IPS-NIHi7 (cell line): ENCODE measurements at regions not wholly inside any gene's neighbourhood (a gene's known extent, or its start where the extent isn't known, plus 50 kb on each side); places are given as distances from the start of the nearest gene placed in this dataset.

Source experiments
- DNase-seq: peaks from one replicate; pipeline ENCODE4 v3.0.0; 2012; ENCODE audit warnings: mixed read lengths; ENCODE audit errors: extremely low spot score

DNA sequence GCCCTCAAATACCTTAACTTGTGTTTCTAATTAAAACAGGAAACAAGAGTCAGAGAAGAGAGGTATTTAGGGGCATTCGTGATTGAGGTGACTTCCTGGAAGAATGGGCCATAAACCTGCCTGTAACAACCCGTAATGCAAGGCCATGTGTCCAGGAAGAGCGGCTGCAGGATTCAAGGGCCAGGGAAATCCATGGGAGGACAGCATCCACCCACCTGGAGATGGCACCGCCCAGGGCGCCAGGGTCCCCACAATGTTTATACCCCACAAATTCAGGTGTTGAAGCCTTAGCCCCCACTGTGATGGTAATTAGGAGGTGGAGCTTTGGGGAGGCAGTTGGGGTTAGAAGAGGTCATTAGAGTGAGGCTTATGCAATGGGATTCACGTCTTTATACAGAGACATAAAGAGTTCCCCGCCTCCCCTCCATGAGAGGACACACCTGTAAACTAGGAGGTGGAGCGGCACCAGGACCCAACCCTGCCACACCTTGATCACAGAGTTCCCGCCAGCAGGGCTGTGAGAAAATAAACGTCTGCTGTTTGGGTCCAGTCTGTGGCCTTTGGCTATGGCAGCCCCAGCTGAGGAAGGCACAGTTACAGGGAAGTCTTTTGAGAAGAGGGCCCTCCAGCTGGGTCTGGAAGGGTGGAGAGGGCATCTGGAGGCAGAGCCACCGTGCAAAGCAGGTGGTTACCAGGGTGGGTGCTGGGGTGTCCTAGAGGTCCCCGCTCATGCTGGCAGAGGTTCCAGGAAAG lies 1394.3 kb downstream of the TBC1D22A start:
- no peak for DNase-seq

DNA sequence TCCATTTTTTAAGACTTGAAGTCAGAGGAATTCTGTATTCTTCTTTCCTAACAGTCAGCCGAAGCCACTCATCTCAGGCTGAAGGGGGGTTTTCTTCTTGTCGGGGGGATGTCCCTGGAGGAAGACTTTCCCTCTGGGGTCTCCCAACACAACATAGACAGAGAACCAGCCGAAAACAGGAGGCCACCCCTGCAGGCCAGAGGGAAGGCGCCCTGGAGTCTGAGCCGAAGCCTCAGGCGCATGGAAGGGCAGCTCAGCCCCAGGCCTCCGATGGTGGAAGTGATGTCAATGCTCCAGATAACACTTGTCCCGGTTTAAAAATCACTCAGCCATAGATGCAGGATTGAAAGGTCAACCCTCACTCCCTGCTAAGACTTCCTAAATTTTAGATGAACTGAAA lies 1393.0 kb downstream of the TBC1D22A start:
- no peak for DNase-seq

DNA sequence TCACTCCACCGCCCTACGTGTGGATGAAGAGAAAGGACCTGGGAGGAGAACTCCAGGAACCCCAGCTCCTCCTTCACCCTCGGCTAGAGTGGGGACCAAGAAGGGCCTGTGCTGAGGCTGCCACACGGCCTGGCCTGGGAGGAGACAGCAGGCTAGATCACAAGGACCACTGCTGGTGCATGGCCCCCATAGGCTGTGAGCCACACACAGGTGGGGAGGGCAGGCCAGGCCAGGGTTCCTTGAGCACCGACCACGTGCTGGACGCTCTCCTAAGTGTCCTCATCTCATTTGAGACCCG lies 1392.4 kb downstream of the TBC1D22A start:
- no peak for DNase-seq

DNA sequence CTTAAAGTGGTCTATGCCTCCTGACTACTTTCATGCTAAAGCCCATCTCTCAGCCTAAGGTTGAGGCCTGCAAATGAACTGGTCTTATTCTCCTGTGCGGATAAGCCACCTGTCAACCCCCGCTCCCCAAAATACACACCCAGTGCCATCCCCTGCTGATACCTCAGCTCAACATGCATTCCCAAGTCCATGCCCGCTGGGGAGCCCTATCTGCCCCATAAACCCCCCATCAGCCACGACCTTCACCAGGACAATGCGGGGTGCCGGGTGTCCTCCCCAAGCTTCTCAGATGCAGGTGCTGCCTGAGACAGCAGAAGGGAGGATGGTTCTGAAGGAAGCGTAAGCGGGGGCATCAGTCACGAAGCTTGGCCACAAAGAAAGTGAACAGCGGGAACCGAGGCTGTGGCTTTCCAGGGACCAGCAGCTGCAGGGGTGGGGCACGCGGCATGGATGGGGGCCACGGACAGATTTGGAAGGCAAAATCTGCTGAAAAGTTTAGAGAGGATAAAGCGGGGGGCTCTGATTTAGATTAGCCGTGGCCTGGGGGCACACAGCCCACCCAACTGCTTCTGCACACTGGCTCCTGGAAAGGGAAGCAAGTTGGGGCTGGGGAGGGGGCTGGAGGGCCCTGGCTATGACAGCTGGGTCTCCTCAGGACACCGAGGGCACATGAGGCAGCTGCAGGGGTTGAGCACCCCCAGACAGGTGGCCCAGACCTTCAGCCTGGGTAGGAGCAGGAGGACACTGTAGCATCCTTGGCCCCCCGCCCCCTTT lies 1391.9 kb downstream of the TBC1D22A start:
- DNase-seq = no peak

DNA sequence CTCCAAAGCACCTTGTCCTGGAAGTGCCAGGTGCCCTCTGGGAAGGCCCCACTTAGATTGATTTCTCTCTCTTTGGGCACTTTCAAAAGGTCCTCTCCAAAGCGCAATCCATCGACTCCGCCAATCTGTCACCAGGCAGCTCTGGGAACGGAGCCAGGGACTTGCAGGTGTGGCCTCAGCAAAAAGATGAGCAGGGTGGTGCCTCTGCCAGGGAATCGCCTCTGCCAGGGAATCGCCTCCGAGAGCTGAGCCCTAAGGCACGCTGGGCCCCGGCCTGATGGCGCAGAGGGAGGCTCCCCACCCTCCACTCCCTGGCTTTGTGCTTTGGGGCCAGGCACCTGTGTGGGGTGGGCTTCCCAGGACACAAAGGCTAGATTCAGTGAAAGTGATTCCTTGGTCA lies 1391.3 kb downstream of the TBC1D22A start:
- DNase-seq = no peak

DNA sequence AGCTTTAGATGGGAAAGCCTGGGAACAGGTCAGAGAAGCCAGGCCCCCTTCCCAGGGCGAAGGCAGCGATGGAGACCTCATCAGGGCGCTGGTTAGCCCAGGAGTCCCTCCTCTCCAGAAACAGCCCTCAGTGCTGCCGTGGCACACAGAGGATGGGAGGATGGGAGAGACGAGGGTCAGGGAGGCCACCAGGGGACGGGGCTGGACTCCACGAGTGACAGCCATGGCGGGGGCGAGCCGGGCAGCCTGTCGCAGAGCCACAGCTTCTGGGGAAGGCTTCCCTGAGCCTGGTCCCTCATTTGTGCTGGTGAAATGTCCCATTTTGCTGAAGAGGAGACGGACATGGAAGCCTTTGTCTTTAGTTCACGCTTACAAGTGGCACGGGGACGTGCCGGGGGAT lies 1390.5 kb downstream of the TBC1D22A start:
- no peak for DNase-seq

DNA sequence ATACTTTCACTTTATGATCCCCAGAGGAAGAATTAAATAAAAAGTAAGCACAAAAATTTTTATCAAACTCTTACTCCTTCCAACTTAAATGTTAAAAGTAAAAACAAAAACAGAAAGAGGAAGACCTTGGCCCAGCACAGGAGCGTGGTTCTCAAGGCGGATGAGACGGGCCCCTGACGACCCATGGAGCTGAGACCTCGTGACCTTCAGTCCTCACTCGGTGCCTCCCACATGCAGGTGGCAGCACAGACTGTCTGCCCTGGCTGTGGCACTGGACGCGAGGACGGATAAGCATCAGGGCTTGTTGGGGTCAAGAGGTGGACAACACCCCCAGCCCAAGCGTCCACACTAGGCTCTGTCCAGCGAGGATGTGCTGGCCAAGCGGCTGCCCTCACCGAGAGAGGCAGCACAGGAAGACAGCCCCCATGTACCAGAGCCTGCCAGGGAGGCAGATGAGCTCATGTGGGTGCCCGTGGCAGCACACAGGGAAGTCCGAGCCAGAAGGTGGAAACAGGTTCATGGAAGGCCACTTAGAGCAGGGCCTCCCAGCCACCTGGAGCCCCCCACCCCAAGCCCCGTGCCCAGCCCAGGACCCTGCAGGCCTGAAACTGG lies 1389.8 kb downstream of the TBC1D22A start:
- DNase-seq = no peak

DNA sequence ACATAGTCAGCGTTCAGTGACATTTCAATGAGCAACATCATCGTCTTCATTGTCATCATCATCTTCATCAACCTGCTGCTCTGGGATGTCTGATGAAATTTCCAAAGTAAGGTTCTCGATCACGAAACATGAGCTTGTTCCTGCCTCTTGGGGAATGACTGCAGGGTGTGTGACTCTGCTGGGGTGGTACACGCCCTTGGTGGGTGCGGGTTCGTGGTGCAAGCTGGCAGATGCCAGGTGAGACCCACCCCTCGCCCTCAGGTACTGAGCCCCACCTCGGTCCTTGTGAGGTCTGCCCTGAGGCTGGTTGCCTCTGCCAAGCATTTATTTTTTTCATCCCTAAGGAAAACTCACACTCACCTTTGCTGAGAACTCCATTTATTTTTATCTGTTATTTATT lies 1389.2 kb downstream of the TBC1D22A start:
- DNase-seq = no peak

DNA sequence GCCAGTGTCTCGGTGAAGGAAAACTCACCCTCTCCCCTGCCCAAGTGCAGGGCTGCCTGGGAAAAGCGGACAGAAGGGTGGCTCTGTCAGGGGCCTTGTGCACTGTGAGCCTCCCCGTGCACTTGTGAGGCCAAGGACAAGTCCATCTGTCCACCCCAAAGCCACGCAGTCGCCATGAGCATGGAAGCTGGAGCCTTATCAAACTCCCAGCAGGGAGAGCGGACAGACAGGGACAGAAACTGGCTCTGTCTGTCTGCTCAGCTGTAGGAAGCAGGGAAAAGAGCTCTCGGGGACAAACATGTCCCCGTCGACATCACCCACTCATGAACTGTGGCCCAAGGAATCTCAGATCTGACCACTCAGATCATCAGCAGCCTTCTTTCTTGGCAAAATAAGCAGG lies 1385.4 kb downstream of the TBC1D22A start:
- no peak for DNase-seq

DNA sequence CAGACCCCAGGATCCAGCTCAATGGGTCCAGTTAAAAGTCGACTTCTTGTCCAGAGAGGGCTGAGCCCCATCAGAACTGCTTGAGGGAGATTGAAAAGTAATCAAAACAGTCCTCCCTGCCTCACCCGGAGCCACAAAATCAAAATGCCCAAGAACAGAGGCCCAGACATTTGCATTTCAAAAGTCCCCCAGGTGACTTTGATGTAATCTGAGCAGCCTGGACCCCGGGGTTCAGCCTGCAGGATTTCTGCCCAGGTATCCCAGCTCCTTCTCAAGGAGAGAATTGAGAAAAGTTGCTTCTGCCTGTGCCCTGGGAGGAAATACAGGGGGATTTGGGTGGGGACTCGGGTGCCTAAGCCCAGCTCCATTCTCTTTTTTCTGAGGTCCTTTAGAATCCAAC lies 1385.0 kb downstream of the TBC1D22A start:
- peak; percentile 57 for DNase-seq

DNA sequence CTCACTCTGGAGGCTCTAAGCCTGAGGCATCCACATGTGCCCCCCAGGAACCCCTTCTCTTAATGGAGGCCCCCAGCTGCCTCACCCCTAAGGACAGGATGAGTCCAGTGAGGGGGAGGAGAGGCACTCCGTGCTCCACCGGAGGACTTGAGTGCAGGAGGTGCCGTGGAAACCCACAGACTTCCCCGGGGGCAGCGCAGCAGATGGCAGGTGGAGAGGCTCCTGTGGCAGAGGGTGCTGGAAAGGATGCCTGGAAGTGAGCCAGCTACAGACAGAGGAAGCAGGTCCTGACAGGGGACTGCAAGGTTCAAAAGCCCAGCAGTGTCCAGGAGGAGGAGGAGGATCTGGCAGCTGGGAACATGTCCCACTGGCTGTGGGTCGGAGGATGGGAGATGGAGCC lies 1384.0 kb downstream of the TBC1D22A start:
- no peak for DNase-seq

DNA sequence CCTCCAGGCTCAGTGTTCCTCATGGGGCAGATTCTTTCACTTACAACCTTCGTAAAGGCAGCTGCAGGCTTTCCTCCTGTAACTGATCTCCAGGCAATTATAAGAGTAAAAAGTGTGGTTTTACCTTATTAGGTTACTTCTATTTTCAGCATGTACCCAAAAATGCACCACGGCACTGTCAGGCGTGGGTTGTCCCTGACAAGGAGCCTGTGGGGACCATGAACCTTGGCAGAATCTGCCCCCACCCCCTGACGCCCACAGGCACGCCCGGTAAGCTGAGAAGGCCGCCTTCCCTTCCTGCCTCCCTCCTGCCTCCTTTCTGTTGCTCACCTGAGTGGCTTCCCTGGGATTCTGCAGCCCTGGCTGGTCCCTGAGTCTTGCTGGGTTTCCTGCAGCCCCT lies 1383.3 kb downstream of the TBC1D22A start:
- no peak for DNase-seq

DNA sequence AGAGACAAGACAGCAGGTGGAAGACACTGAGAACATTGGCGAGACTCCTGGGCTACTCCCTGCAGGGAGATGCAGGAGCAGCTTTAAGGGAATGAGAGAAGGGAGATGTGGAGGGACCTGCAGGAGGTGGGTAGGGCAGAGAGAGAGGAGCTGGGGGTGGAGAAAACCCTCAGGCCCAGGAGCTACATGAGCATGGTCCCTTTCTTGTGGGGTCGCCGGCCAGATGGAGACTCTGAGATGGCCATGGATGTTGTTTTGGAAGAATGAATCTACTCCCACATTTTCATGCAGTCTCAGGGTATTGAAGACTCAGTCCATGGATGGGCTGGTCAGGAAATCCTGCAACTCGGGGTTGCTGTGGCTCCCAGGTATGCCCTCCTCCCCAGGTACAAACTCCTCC lies 1381.9 kb downstream of the TBC1D22A start:
- DNase-seq = no peak

DNA sequence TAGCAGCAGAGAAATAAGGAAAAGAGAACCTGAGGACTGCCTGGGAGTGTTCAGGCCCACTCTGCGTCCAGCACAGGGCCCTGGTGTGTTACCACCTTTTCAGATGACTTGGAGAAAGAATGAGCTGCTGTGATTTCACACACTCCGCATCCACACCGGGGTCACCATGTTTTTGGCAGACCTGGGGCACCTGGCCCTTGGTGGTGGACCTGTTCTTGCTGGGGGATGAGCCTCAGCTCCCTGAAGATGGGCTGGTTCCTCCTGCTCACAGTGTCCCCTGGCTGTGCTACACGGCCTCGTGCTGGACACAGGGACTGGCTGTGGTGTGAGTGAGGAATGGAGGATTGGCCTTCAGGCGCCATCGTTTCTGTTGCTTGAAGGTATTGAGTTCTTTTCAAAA lies 1381.4 kb downstream of the TBC1D22A start:
- DNase-seq = no peak

DNA sequence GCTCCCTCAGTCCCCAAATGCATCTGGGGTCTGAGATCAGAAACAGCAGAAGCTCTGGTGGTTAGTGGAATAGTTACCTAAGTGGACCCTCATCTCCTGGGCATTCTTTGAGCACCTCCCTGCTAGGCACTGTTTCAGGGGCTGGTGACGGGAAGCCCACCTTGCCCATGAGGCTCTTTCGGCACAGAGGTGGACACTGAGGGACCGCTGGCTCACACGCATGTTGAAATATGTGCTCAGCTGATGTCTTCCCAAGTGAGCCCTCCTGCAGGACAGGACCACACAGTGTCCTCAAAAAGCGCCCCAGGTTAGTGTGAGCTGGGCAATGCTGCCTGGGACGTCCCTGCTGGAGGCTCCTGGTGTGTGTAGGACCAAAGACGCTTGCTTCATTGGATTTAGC lies 1379.9 kb downstream of the TBC1D22A start:
- no peak for DNase-seq

DNA sequence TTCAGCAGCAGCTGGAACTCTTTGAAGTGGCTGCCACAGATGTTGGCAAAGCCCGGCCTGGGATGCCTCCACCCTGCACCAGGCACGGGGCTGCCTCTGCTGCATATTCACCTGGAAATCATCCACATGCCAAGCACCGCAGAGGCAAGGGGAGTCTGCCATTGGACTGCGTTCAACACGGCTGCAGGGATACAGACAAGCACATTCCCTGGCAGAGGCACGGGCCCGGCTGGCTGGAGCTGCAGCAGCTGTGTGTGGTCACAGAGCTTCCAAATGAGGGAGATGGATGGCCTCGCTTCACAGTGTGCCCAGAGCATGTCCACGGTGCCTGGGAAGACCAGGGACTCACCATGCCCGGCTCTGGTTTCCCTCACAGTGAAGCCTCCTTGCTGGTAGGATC lies 1378.9 kb downstream of the TBC1D22A start:
- DNase-seq = no peak

DNA sequence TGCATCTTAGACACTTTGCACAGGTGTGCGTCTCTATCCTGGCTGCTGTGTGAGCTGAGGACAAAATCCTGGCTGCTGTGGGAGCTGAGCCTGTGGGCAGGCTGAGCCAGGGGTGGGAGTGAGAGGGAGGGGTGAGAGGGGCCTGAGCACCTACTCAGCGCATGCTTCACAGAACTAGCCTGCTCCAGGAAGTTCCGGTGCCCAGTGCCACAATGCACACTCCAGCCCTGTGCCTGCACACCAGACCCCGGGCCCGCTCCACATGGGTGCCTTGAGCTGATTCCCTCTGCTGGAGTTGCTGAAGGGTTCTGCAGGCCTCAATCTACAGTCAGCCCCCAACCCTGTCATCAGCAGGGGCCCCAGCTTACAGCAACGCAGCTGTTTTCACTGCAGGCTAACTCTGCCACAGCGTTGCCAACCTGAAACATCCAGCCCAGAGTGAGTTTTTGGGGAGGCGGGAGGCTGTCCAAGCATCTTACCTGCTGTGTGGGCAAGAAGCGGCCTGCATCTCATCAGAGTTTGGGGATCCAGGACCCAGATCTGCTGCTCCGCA lies 1377.9 kb downstream of the TBC1D22A start:
- DNase-seq = no peak

DNA sequence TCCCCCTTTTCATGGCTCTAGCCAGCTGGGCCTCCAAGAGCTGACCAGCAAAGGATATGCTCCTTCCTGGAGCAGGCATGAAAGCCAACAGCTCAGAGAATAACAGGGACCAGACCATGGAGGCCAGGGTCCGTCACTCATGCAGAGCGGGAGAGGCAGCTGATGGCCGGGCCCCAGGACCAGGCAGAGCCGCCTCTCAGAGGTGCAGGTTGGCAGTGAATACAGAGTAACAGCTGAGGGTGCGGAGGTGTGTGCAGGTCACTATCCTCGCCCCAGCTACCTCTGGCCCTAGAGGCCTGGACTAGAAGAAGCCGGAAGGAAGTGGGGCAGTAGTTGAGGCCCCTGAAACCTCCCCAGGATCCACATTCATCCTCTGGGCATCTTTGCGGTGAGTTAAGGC lies 1377.3 kb downstream of the TBC1D22A start:
- no peak for DNase-seq

DNA sequence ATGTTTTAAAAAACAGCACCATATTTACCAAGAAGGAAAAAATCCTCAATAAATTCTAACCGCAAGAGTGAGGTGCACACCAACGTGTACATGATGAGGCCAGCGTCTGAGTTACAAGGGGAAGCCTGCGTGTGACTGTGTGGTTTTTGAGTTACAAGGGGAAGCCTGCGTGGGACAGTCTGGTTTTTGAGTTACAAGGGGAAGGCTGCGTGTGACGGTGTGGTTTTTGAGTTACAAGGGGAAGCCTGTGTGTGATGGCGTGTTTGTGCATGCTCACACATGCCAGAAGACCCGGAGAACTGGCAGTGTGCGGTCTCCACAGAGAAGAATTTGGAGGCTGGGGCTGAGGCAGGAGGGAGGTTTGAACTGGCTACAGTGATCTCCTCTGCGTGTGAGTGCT lies 1376.4 kb downstream of the TBC1D22A start:
- DNase-seq = no peak

DNA sequence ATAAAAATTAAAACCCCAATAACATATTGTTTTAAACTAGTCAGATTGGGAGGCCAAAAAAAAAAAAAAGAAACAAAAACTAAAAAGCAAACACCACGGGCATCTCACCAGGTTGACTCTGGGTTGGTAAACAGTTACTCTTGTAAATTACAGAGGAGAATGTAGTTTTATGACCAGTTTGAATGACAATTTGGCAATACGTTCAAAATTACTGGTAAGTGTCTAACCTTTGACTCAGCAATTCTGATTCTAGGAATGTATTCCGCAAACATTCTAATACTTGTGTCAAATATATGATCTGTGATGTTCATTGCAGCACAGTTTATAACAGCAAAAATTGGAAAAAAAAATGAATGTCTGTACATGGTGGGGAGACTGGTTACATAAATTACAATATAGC lies 1376.0 kb downstream of the TBC1D22A start:
- no peak for DNase-seq

DNA sequence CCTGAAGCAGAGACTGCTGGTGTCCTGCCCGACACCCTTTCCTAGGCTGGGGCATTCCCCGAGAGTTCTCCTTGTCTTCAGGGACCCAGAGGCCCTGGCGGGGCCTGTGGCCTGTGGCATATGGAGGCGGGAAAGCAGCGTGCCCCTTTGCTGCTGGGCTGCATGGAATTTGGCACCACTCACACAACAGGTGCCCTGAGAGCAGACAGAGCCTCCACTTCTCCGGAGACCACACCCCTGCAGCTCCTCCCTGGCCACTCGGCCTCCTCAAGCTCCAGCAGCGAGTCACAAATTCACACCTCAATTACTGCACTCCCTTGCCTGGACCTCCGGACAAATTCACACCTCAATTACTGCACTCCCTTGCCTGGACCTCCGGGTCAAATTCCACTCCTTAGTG lies 1375.2 kb downstream of the TBC1D22A start:
- DNase-seq = peak; percentile 33

DNA sequence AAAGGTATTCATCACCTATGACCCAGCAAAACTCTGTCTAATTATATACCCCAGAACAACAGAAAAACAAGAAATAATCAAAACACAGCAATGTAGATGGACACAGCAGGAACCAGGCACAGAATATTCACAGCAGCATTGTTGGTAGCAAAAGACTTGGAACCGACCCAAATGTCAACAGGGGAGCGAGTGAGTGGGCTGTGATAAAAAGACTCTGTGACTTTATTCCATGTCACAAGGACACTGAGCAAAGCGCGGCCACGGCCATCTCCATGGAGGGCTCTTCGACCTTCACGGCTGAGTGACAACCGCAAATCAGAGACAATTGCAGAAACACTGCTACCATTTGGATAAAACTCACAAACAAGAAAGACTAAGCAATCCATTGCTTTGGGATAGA lies 1373.1 kb downstream of the TBC1D22A start:
- no peak for DNase-seq

DNA sequence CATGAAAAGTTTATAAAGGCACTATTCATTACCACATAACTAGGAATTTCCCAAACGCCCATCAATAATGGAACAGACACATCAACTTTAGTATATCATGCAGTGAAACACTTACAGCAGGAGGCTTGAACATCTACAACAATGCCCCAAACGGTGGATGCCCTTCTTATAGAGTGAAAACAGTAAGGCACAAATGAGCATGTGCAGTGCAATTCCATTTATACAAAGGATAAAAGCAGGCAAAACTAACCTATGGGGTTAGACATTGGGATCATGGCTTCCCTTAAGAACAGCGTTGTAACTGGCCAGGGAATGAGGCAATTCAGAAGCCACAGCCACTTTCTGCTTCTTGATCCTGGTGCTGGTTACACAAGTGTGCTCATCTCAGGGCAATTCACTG lies 1363.0 kb downstream of the TBC1D22A start:
- DNase-seq = no peak
